HCT116 (cell line): ENCODE measurements at regions not wholly inside any gene's neighbourhood (a gene's known extent, or its start where the extent isn't known, plus 50 kb on each side); places are given as distances from the start of the nearest gene placed in this dataset.

Experiments used
- ATAC-seq: fragments of 200-7000 bp; cut with Tn5 transposase; 2 replicates; pipeline ENCODE4 v1.9.1; 2020; ENCODE audit warnings: mild to moderate bottlenecking, moderate library complexity
- BruUV-seq: library from RNA; stranded (reverse); fragments of 400-500 nt; replicated peaks from 2 replicates; lab custom pipeline; 2021; lab: Mats Ljungman, UMichigan
- CTCF ChIA-PET: fragments of 300-600 bp; sonication (Branson Sonifier 250); formaldehyde crosslinking; loops from one replicate; lab custom pipeline; 2021; ENCODE audit warnings: antibody characterized with exemption; lab: Charles Lee
- POLR2A ChIA-PET: fragments of 300-600, 350-600 bp; sonication (Branson Sonifier 250); formaldehyde crosslinking; loops from one replicate; lab custom pipeline; 2021; ENCODE audit warnings: antibody characterized with exemption; lab: Charles Lee
- RAD21 ChIA-PET, 2 experiments: fragments of 300-600 bp; sonication (Branson Sonifier 250); formaldehyde crosslinking; loops; one replicate each; lab custom pipeline; 2023; ENCODE audit warnings: low total read pairs in 2 of 2; ENCODE audit not compliant: uncharacterized antibody in 2 of 2, unreplicated experiment in 2 of 2, low non-redundant PET in 1 of 2; lab: Charles Lee
- DNase-seq: peaks from one replicate; pipeline ENCODE4 v3.0.0-alpha.2; 2010; ENCODE audit warnings: low read depth, low spot score
- H2AFZ ChIP-seq: fragments of 200-600 bp; shearing (Covaris generic), sonication (generic); 2 replicates; pipeline ENCODE4 v1.6.1; 2017; ENCODE audit warnings: low read depth, mixed run types, mixed read lengths, antibody characterized with exemption, low read length; ENCODE audit not compliant: poor library complexity, severe bottlenecking
- H3K27ac ChIP-seq: 2 replicates; pipeline ENCODE4 v1.5.1; 2012; ENCODE audit warnings: low read depth, low read length
- H3K27me3 ChIP-seq: fragments of 200-600 bp; sonication (generic); 2 replicates; pipeline ENCODE4 v1.6.1; 2016; ENCODE audit warnings: mixed run types, low read length, mixed read lengths; ENCODE audit not compliant: insufficient read depth
- H3K36me3 ChIP-seq, 2 experiments: fragments of 200-500 bp in 1 of 2; fragments of 200-600 bp in 1 of 2; sonication (Bioruptor generic) in 1 of 2; sonication (generic) in 1 of 2; 2 replicates each; pipeline versions ENCODE4 v1.5.1 to v1.6.1; 2014 to 2016; ENCODE audit warnings: low read length in 2 of 2, inconsistent platforms in 1 of 2, mixed read lengths in 1 of 2, mixed run types in 1 of 2; ENCODE audit not compliant: insufficient read depth in 2 of 2, control insufficient read depth in 1 of 2
- H3K4me1 ChIP-seq, 2 experiments: fragments of 200-600 bp in 1 of 2; sonication (generic) in 1 of 2; 2 replicates each; pipeline versions ENCODE4 v1.5.1 to v1.6.1; 2012 to 2017; ENCODE audit warnings: low read length in 2 of 2, inconsistent platforms in 1 of 2, mild to moderate bottlenecking in 1 of 2, mixed read lengths in 1 of 2, mixed run types in 1 of 2, moderate library complexity in 1 of 2; ENCODE audit not compliant: insufficient read depth in 2 of 2, control insufficient read depth in 1 of 2
- H3K4me2 ChIP-seq: fragments of 200-600 bp; sonication (generic); 2 replicates; pipeline ENCODE4 v1.6.1; 2017; ENCODE audit warnings: mixed run types, low read length, mixed read lengths
- H3K4me3 ChIP-seq, 2 experiments: fragments of 200-600 bp in 1 of 2; sonication (generic) in 1 of 2; replicated peaks in 1 of 2; 2 replicates each; pipeline ENCODE4 v1.5.1; 2011 to 2016; ENCODE audit warnings: low read length in 2 of 2, control low read depth in 1 of 2, low read depth in 1 of 2, mild to moderate bottlenecking in 1 of 2, mixed read lengths in 1 of 2, mixed run types in 1 of 2
- H3K79me2 ChIP-seq: fragments of 200-600 bp; sonication (generic); 2 replicates; pipeline ENCODE4 v1.6.1; 2017; ENCODE audit warnings: mild to moderate bottlenecking, mixed run types, low read length, moderate library complexity, mixed read lengths; ENCODE audit not compliant: insufficient read depth
- H3K9ac ChIP-seq: fragments of 200-600 bp; sonication (generic); 2 replicates; pipeline ENCODE4 v1.6.1; 2016; ENCODE audit warnings: low read length, mixed read lengths
- H3K9me2 ChIP-seq: fragments of 200-600 bp; sonication (generic), shearing (Covaris generic); 2 replicates; pipeline ENCODE4 v1.6.1; 2017; ENCODE audit warnings: mixed run types, mild to moderate bottlenecking, moderate library complexity; ENCODE audit not compliant: insufficient read depth
- H3K9me3 ChIP-seq, 2 experiments: fragments of 200-500 bp in 1 of 2; fragments of 200-600 bp in 1 of 2; sonication (Bioruptor generic) in 1 of 2; sonication (generic) in 1 of 2; 2 replicates each; pipeline ENCODE4 v1.6.1; 2014 to 2017; ENCODE audit warnings: low read length in 2 of 2, mixed read lengths in 2 of 2, inconsistent platforms in 1 of 2, low read depth in 1 of 2, mild to moderate bottlenecking in 1 of 2, mixed run types in 1 of 2, moderate library complexity in 1 of 2; ENCODE audit not compliant: control insufficient read depth in 1 of 2, insufficient read depth in 1 of 2
- H4K20me1 ChIP-seq: fragments of 200-600 bp; sonication (generic), shearing (Covaris generic); 2 replicates; pipeline ENCODE4 v1.6.1; 2017; ENCODE audit warnings: mixed run types, mild to moderate bottlenecking, moderate library complexity; ENCODE audit not compliant: insufficient read depth
- CBX3 ChIP-seq: IDR thresholded peaks from 2 replicates; pipeline ENCODE4 v1.6.1; 2012; ENCODE audit warnings: low read depth
- EGR1 ChIP-seq: IDR thresholded peaks from 2 replicates; pipeline ENCODE4 v1.6.1; 2012; ENCODE audit warnings: low read depth
- ELF1 ChIP-seq: IDR thresholded peaks from 2 replicates; pipeline ENCODE4 v1.6.1; 2012; ENCODE audit warnings: low read depth, borderline replicate concordance
- EZH2 ChIP-seq: fragments of 200-600 bp; sonication (generic); IDR thresholded peaks from 2 replicates; pipeline ENCODE4 v1.6.1; 2017; ENCODE audit warnings: antibody characterized with exemption, mixed run types
- EZH2phosphoT487 ChIP-seq: fragments of 200-600 bp; IDR thresholded peaks from 2 replicates; pipeline ENCODE4 v1.6.1; 2018; ENCODE audit warnings: antibody characterized with exemption, borderline replicate concordance
- FOSL1 ChIP-seq: IDR thresholded peaks from 2 replicates; pipeline ENCODE4 v1.6.1; 2012; ENCODE audit warnings: low read depth
- JUND ChIP-seq: IDR thresholded peaks from 2 replicates; pipeline ENCODE4 v1.6.1; 2012
- MAX ChIP-seq: IDR thresholded peaks from 2 replicates; pipeline ENCODE4 v1.6.1; 2012
- POLR2A ChIP-seq: IDR thresholded peaks from 2 replicates; pipeline ENCODE4 v1.7.0; 2011; ENCODE audit warnings: borderline replicate concordance; ENCODE audit not compliant: insufficient read depth, insufficient read length; ENCODE audit errors: extremely low read depth
- POLR2AphosphoS5 ChIP-seq: IDR thresholded peaks from 2 replicates; pipeline ENCODE4 v1.6.1; 2011; ENCODE audit warnings: mild to moderate bottlenecking, low read depth, low read length, moderate library complexity
- RAD21 ChIP-seq: IDR thresholded peaks from 2 replicates; pipeline ENCODE4 v1.6.1; 2012; ENCODE audit warnings: low read depth, mild to moderate bottlenecking
- SP1 ChIP-seq: IDR thresholded peaks from 2 replicates; pipeline ENCODE4 v1.6.1; 2012; ENCODE audit warnings: low read depth
- SRF ChIP-seq: IDR thresholded peaks from 2 replicates; pipeline ENCODE4 v1.6.1; 2012; ENCODE audit warnings: low read depth
- TCF7L2 ChIP-seq: IDR thresholded peaks from 2 replicates; pipeline ENCODE4 v1.7.0; 2011; ENCODE audit warnings: borderline replicate concordance, inconsistent platforms; ENCODE audit not compliant: insufficient read depth, insufficient read length; ENCODE audit errors: extremely low read depth
- ZBTB33 ChIP-seq: IDR thresholded peaks from 2 replicates; pipeline ENCODE4 v1.6.1; 2011; ENCODE audit warnings: mild to moderate bottlenecking, low read length, moderate library complexity; ENCODE audit not compliant: insufficient replicate concordance; ENCODE audit errors: extremely low read depth
- ZFX ChIP-seq: fragments of 450-650 bp; IDR thresholded peaks from 2 replicates; pipeline ENCODE4 v1.6.1; 2017
- ZNF274 ChIP-seq: fragments of 200-500 bp; sonication (Bioruptor generic); IDR thresholded peaks from 2 replicates; pipeline ENCODE4 v1.6.1; 2014; ENCODE audit warnings: mild to moderate bottlenecking, low read depth, low read length, inconsistent platforms
- intact Hi-C: fragments of 100-400 bp; cut with micrococcal nuclease; formaldehyde crosslinking; loops from 2 replicates; pipeline ENCODE4 v1.10.0; 2022
- TF ChIP-seq, protein P1 (sequence below): IDR thresholded peaks from 2 replicates; pipeline ENCODE4 v1.6.1; 2012

- Histone ChIP-seq H3K9ac (no peak overlapping the region), H3K27me3 (no peaks in the 10 kb centered on the region), H3K9me3 (peaks cover 4 to 6% of the 10 kb centered on the region in 2 experiments; a peak in 2 of 4 replicates), H3K79me2 (no peaks in the 10 kb centered on the region), H3K27ac (no peak overlapping the region), H2AFZ (no peak overlapping the region), H3K9me2 (no peaks in the 10 kb centered on the region), H3K36me3 (no peaks in the 10 kb centered on the region), H3K4me3 (no peak overlapping the region), H3K4me1 (no peaks in the 10 kb centered on the region), H3K4me2 (no peak overlapping the region), H4K20me1 (no peaks in the 10 kb centered on the region)
- TF ChIP-seq SP1 (no peak), ELF1 (no peak), RAD21 (no peak), TCF7L2 (no peak), CBX3 (no peak)
- intact Hi-C loops: no loop called here
- RAD21 ChIA-PET: no interaction called here
- CTCF ChIA-PET: no interaction called here
- DNase-seq (no peak), ATAC-seq (no peak)
- POLR2A ChIA-PET: no interaction called here
- no TSS peak for BruUV-seq
Measured at GRCh38 chr10:57224811-57225210, 863.8 kb upstream of the ZWINT start.

- peaks cover 4 to 12% of the 10 kb centered on the region in 2 experiments; a peak in 2 of 4 replicates for H3K9me3 ChIP-seq
- no TSS peak for BruUV-seq
- no peak overlapping the region for H3K4me2 ChIP-seq
- DNase-seq (no peak), ATAC-seq (no peak)
- intact Hi-C loops: no loop called here
- H3K9ac ChIP-seq: no peak overlapping the region
- no peak overlapping the region for H3K27ac ChIP-seq
- H3K4me1 ChIP-seq: no peaks in the 10 kb centered on the region
- ChIA-PET RAD21 (no interaction called here), CTCF (no interaction called here), POLR2A (no interaction called here)
- H3K4me3 ChIP-seq: no peak overlapping the region
- H3K9me2 ChIP-seq: no peaks in the 10 kb centered on the region
- no peaks in the 10 kb centered on the region for H3K36me3 ChIP-seq
- no peaks in the 10 kb centered on the region for H3K79me2 ChIP-seq
- H3K27me3 ChIP-seq: no peaks in the 10 kb centered on the region
- H4K20me1 ChIP-seq: no peaks in the 10 kb centered on the region
- no peak overlapping the region for H2AFZ ChIP-seq
- TF ChIP-seq SP1 (no peak), ZNF274 (no peak), ZFX (no peak), JUND (no peak), POLR2A (no peak), MAX (no peak), ZBTB33 (no peak), ELF1 (no peak), TCF7L2 (no peak), POLR2AphosphoS5 (no peak), EZH2 (no peak), EGR1 (no peak), FOSL1 (no peak), CBX3 (no peak), SRF (no peak), RAD21 (no peak), EZH2phosphoT487 (no peak)
- TF ChIP-seq, protein P1, sequence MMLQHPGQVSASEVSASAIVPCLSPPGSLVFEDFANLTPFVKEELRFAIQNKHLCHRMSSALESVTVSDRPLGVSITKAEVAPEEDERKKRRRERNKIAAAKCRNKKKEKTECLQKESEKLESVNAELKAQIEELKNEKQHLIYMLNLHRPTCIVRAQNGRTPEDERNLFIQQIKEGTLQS: no peak
Measured at GRCh38 chr10:57222603-57223002, 861.5 kb upstream of the ZWINT start.
